ENCODE measurements at regions not wholly inside any gene's neighbourhood (a gene's known extent, or its start where the extent isn't known, plus 50 kb on each side); places are given as distances from the start of the nearest gene placed in this dataset.

GRCh38 chr2:128473175-128474035, 154.7 kb upstream of the HS6ST1 start:
- TF ChIP-seq CTCF (optimal IDR thresholded peaks at IDR 0.05 in 1 of 3, IDR thresholded peaks at IDR 0.05 in 1 of 3, conservative IDR thresholded peaks at IDR 0.05 in 1 of 3; ENCODE audit: extremely low read depth in 1 of 3, insufficient read depth in 2 of 3, low read length in 3 of 3): no peak
- no peak for TF ChIP-seq EZH2 (IDR thresholded peaks at IDR 0.05; ENCODE audit: low read length)
